CD1c-positive myeloid dendritic cell (primary cell): ENCODE measurements at regions not wholly inside any gene's neighbourhood (a gene's known extent, or its start where the extent isn't known, plus 50 kb on each side); places are given as distances from the start of the nearest gene placed in this dataset.

Source experiments
- DNase-seq: peaks from one replicate; pipeline ENCODE4 v3.0.0-alpha.2; 2016; ENCODE audit errors: extremely low spot score

DNA sequence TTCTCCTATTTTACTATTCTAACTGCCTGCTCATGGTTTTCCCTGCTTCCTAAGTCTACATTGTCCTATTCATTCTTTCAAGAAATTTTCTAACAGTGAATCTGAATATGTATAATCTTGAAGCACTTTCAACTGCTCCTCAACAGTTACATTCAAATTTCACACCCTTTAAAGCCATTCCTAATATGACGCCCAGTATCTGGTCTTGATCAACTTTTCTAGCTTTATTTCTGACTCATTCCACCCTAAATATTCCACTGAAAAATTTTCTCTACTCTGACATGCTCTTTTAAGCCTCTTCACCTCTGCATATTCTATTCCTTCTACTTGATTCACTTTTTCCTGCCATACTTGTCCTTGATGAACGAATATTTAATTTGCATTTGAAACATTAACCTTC lies 1893.9 kb upstream of the PIK3C3 start:
- no peak for DNase-seq

DNA sequence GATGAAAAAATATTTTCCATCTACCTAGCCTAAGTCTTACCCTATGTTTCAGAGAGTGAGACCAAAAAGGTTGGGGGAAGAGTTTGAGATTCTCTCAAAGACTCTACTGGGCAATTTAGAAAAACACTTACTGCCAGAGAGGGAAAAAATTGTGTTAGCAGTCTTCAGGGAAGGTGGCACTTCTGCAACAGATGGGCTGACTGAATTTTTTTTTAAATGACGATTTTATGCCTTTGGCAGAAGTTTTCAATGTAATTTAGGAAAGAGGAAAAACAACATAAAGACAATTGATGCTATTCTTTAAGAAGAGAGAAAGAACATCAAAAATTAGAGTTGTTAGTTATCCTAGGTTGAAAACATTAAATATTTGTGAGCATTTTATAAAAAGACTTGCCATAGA lies 1894.5 kb upstream of the PIK3C3 start:
- no peak for DNase-seq

DNA sequence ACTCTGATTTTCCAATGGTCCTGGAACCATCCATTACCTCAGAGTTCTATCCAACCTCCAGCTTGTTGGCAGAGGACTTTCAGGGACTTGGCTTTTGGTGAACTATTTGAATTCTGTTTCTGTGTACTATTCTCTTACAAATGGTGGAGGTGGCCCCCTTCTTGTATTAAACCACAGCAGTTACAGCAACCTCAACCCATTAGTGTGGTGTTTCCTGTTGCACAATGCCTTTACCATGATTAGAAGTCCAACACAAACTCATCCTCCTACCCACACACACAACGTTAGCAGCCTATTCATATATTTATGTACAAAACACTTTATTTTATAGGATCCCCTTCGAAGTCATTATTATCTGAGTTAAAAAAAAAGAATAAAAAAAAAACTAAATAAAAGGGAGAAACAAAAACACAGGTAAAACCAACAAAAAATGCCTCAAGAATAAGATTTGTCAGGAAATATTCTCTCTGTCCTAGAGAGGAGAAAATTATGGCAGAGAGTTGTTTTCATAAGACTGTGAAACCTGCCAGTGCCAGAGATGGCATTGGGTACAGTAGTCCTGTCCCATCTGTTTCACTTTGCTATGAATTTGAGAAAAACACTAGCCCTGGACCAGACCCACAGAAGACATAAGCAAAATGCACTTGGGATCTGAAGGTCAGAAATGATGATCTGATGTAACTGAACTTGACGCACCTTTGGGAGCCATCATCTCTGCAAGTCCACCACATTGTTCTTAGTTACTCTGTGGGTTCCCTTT lies 1896.0 kb upstream of the PIK3C3 start:
- no peak for DNase-seq

DNA sequence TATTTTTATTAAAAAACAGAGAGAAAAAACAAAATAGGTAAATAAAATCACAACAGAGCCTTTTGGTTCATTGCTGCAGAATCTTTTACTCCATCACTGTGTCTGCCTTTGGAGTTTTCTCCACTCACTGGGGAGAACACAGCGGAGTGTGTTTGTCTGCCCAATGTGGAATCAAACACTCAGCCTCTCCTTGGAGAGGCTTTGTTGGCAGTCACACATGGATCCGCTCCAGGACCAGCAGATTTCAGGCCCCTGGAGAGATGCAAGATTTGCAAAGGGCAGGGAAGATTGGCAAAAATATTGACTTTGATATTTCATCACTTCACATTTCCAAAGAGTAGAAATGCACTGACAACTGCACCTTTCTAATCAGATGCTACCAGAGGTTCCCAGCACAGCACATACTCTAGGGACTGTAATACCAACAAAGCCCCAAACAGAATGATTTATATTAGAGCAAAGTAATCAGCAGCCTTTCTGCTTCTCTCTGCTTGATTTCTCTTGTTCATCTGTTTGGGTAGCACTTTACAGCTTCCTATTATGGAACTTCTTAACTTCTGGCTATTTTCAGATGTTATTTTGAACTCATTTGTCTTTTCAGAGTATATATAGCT lies 1898.8 kb upstream of the PIK3C3 start:
- DNase-seq, result no peak

DNA sequence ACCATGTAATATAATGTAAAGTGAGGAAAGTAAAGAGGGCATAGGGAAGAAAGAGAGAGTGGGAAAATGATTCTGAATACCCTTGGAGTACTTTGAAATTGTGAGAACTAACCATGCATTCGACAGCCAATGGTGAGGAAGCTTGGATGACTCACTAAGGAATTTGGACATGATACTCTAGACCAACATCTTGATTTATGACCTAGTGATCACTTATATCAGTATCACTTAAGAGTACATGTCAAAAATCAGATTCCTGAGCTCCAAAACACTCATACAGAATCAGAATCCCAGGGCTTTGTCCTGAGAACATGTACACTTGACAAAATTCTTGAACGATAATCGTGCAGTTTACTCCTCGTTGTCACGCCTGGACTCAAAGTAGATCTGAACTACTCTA lies 1899.8 kb upstream of the PIK3C3 start:
- no peak for DNase-seq

DNA sequence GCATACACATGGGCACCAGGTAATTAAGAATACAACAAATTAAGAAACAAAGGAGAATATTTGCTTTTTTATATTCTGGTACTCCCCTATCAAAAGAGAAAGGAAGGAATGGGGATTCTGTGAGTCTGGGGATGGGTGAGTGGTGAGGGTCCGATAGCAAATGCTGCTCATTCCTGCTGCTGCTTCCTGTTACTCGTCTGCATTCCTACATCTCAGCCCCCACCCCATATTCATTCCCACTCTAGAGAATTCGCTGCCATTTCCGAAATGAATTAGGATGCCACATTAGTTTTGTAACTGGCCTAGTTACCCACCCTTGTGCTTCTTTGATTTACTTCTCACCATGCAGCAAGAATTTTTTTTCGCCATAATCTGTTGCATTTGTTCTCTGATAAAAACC lies 1905.3 kb upstream of the PIK3C3 start:
- no peak for DNase-seq

DNA sequence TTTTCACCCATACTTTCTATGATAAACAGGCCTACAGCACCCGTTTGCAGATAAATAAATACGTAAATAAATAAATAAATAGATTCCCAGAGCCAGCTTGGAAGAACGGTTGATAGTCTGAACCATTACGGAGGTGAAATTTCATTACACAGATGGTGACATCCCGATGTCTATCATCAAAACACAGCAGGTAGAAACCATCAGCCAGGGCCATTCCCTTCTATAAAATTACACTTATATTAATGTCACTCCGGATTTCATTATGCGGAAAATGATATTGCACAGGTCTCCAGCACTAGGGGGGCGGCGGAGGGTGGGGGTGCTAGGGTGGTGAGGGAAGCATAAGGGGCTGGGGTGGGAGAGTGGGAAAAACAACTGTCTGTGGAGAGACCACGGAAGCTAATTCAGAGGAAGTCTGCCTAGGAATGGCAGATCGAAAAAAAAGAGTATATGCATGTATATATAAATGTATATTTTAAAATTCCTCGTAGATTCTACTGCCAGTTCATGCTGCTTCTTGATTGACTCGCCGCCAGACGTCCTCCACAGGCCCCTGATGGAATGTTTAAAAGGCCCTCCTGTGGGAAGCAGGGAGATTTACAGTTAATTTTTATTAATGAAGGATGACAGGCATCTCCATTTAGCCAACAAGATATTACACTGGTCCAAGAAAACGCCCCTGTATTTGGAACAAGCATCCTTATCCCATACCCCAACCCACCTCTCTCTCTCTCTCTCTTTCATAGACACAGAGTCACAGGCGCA lies 1906.0 kb upstream of the PIK3C3 start:
- no peak for DNase-seq

DNA sequence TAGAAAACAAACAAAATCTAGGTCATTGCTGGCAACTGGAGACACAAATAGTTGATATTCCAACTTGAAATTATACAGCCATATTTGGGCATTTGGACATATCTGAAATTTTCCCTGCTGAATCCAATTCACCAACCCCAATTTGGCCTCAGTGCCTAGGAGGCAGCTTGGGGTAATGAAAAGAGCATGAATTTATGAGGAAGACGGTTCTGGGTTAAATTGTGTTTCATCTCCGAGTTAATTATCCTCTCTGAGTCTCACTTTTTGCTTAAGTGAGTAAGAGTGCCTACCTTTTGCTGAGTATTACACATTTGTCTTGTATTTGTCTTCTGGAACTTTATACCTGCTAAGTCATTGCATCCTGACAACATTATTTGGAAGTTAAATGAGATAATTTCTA lies 1906.8 kb upstream of the PIK3C3 start:
- DNase-seq, result no peak

DNA sequence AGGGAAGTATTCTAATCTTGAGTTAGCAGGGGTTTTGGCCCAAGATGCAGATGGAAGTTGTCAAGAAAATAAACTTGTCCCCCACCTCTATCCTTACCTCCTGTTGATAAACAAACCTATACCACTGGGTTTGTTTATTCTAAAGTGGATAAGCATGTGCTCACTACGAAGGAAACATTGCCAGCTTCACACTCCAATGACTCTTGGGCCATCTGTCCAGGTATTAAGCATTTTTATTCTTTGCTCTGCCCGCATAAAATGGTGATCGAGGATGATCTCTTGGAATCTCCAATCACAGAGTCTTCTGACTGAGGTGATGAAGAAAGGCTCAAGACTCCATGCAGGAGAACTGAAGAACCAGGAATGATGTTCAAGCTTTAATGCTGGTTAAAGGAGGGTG lies 1908.4 kb upstream of the PIK3C3 start:
- no peak for DNase-seq

DNA sequence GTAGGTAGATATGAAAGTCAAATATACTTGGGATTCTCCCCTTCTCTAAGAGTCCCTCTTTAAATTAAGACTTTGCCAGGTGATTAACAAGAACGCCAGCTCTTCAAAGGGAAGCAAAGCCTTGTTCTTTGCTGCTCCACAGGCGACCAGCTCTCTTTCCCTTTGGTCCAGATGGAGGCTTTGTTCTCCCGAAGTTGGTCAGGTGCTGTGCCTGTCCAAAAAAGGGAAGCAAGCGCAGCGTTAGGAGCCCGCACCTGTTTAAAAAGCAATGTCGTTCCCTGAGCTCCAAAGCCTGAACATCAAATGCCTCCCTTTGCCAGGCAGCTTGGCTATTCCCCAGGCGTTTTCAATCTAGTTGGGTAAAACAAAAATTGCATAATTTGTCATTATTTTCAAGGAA lies 1913.1 kb upstream of the PIK3C3 start:
- DNase-seq, result no peak

DNA sequence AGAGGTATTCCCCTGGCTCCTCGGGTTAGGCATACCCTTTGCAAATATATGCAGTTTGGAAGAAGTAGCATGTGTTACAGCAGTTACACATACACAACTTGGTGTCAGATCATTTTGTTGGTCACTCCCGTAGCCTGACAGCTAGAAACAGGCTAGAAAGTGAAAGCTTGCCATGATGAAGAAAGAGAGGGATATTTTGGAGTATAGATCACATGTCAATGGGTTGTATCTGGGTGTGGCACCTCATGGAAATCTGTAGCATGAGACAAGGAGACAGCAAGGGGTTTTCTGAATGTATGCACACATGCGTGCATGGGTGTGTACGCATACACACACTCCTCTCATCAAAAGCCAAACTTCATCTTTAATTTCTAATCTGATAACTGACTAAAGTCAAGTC lies 1914.5 kb upstream of the PIK3C3 start:
- no peak for DNase-seq

DNA sequence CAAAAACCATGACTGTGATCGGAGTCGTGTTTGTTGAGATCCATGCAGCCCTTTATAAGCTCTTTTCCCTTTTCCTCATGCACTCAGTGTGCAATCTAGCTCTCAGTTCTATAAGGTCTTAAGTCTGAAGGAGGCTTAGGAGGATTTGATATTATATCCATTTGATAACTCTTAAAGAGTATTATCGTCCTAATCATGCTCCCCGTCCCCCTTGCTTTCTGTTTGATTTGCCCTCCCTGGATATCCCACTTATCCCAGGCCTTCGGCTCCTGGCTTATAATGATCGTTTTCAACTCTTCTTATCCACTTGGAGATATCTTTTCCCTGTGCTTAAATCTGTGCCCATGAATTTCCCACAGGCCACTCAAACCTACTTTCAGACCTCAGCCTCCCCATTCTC lies 1917.7 kb upstream of the PIK3C3 start:
- DNase-seq, result no peak

DNA sequence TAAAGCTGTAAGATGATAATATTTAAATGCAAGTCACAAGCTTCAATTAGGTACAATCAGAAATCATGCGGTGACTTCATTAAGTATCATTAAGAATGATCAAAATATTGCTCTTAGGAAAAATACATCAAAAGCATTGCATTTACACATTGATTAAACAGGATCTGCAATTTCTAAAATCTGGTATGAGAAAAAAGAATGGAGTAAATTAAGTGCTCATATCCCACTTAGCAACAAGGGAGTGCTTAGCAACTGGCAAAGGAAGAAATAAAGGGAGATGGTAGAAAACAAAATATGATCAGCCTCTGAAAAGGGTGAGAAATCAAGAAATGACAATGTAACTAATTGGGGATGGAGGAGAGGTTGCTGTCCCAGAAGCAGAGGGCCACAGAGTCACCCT lies 1918.2 kb upstream of the PIK3C3 start:
- DNase-seq, result no peak

DNA sequence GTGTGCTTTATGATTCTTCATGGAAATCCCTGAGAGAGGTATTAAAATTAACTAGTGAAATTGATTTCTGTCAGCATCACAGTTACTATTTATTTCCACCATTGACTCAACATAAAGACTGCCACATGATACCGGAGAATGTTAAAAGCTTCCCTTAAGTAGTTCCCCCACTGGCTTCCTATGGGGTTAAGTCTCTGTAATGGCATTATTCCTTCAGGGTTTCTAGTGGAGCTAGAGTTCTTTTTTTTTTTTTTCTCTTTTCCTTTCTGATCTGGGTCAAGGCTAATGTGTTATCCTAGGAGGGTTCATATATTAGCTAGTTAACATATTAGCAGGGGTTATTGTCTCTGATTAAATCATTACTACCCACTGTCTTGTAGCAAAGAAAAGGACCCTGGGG lies 1919.1 kb upstream of the PIK3C3 start:
- DNase-seq, result no peak

DNA sequence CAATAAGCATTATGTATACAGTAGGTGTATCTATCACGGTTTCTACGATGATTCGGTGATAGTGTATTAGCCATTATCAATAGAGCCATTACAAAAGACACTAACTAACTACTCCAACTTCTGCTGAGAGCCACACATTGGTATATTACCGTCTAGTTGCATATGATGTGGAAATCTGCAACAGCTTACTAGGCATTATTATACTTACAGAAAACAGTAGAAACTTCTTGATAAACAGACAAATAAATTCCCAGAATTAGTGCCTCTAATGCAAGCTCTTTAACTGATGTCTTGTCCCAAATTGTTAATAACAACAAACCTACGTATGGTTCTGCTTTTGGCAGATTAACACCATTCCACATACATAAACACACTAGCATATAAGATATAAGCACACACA lies 1923.0 kb upstream of the PIK3C3 start:
- DNase-seq, result no peak

DNA sequence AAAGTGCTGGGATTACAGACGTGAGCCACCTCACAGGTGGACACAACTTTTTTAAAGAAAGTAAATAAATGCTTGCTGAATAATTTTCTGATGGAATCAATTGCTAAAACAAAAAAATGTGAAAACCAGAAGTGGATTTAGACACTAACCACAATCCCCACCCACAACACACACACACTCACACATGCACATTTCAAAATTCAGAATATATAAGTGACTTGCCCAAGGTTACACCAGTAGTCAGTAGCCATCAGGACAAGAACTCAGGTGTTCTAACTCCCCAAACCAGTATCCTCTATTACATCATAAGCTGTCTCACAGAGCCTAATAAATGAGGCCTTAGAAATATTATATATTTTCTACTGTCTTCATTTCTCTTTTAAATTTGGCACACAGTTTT lies 1923.6 kb upstream of the PIK3C3 start:
- DNase-seq, result no peak

DNA sequence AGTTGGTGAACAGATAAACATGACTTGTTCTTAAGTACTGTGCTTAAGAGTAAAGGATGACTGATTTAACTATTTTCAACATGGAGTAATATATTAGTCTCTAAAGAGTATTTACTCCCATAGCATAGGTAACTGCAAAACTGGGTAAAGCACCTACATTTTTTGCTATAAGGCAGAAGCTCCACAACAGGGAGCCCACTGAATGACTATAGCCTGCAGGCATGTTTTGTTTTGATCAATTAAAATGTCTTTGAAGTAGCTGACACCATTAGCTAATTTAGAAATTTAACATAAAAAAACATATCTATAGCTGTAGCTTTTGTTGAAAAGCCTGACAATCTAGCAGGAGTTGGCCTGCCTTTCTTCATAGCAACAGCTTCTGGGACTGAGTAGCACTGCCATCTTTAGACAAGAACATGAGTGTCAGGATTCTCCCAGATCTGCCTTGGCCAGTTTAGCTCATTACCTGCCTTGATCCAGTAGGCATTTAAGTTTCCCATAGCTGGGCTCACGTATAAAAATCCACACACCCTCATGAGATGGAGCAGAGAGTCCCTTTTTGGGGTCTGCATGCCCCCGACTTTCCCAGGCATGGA lies 1935.1 kb upstream of the PIK3C3 start:
- DNase-seq, result no peak

DNA sequence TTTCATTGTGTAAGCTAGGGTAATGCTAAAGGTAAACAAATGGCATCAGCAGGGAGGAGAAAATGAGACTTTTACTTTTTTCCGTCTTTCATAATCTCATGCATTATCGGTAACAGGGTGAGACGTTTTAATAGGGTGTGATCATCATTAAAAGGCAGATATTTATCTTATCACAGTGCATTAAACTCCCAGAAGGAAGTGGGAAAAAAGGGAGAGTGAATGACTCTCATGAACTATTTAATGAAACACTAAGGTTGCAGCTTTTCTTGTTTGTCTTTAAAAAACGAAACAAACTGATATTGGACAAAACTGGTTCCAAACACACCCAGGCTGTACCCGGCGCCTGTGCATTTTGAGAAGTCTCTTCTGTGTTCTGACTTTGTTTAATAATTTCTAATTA lies 1936.8 kb upstream of the PIK3C3 start:
- no peak for DNase-seq

DNA sequence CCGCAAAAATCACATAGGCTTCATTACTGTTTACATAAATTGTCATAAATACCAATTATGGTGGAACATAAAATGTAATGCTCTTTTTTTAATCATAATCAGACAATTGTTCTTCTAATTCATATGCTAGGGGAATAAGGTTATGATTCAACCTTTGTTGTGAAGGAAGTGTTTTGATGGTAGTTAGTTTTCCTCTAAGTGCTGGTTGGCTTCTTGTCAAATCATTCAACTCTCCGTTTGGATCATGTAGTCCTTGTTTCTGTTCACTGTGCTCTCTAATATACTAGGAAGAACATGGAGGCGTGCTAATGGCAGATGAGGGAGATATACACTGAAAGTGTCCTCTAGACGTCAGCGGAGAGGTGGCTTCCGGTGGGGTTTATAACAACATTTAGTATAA lies 1938.0 kb upstream of the PIK3C3 start:
- no peak for DNase-seq

DNA sequence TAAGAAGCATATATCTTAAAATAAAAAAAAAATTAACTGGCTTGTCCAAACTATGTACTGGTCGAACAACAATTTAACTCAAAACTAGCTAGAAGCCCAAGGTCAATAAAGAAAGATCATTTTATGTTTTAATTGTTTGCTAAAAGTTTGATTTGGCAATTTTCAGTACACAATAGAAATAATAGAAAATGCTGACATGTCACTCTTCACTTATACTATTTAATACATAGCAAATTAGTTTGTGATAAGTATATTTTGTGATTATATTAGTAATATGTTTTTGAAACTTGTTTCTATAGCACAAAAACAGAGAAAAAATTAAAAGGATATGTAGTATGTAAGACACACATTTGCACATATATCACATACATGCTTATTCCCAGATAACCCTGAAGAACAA lies 1938.6 kb upstream of the PIK3C3 start:
- no peak for DNase-seq

DNA sequence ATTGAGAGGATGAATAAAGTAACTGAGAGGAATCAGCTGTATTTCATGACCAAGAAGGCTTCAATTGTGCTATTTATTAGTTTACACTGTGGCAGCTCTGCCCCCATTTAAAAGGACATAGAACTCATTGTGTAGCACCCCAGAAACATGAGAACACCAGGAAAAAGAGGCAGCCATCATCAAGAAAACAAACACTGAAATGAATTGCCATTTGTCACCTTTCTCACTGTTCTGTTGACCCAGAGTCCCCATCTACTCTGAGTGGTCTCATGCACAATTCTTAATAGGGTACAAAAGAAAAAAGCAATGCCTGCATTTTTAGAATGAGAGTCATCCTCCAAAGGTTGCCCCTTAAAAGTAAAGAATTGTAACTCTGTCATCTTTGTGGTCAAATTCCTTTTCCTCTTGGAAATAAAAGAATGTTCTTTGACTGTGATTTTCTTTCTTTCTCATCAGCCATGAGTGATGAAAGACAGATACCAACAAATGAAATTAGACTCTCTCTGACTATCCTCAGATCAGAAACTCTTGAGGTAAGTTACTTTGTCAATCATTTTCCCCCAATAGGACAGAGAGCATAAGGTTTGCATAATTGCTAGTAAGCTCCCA lies 1941.9 kb upstream of the PIK3C3 start:
- no peak for DNase-seq

DNA sequence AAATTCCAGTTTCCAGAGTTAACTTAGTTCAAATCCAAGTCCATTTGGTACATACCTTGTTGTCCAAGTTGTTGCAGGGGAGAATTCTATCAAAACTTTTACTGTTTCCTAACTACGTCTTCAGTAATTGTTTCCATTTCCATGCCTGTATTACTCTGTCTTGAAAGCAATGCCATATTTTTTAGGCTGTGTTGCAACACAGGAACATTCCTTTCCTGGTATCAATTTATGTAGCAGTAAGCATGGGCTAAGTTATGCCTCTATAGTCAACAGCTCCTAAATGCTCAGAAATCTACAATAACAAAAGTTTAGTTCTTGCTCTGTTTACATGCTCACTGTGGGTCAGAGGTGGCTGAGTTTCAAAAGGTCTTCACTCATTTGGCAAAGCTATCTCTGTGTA lies 1943.8 kb upstream of the PIK3C3 start:
- DNase-seq, result no peak
